22Rv1 (cell line): ENCODE measurements at regions not wholly inside any gene's neighbourhood (a gene's known extent, or its start where the extent isn't known, plus 50 kb on each side); places are given as distances from the start of the nearest gene placed in this dataset.

Experiments used
- H3K27ac ChIP-seq: fragments of 450-650 bp; 2 replicates; pipeline ENCODE4 v1.5.1; 2017
- ZFX ChIP-seq: fragments of 450-650 bp; IDR thresholded peaks from 2 replicates; pipeline ENCODE4 v1.6.1; 2017; ENCODE audit warnings: antibody characterized with exemption, borderline replicate concordance
- TF ChIP-seq, protein P1 (sequence below): fragments of 450-650 bp; IDR thresholded peaks from 2 replicates; pipeline ENCODE4 v1.5.1; 2017; ENCODE audit warnings: mild to moderate bottlenecking

DNA sequence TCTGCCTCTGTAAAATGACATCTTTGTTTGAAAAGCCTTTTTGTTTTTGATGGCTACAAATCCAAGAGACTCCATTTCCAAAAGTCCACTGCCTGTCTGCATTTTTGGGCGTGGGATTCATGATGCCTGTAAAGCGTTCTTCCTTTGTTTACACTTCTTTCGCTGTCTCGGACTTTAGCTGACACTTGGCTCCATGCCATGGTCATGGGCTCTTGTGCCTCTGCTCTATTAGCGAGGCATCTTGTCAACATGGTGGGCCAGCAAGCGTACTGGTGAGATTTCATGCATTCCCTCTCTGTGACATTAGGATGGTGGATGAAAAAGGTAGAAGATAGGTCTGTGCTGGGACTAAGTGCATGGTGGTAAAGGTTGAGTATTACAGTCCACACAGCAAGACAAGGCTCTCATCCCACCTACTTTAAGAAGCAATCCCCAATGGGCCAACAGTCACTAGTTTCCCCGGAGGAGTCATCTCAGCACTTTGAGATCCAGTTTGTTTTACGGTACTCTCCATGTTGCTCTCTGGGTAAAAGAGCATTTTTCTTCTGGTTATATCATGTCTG lies 298.2 kb upstream of the KLF3 start:
- H3K27ac ChIP-seq = no peak overlapping the region
- TF ChIP-seq, protein P1, sequence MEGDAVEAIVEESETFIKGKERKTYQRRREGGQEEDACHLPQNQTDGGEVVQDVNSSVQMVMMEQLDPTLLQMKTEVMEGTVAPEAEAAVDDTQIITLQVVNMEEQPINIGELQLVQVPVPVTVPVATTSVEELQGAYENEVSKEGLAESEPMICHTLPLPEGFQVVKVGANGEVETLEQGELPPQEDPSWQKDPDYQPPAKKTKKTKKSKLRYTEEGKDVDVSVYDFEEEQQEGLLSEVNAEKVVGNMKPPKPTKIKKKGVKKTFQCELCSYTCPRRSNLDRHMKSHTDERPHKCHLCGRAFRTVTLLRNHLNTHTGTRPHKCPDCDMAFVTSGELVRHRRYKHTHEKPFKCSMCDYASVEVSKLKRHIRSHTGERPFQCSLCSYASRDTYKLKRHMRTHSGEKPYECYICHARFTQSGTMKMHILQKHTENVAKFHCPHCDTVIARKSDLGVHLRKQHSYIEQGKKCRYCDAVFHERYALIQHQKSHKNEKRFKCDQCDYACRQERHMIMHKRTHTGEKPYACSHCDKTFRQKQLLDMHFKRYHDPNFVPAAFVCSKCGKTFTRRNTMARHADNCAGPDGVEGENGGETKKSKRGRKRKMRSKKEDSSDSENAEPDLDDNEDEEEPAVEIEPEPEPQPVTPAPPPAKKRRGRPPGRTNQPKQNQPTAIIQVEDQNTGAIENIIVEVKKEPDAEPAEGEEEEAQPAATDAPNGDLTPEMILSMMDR = no peak
- TF ChIP-seq ZFX = no peak

DNA sequence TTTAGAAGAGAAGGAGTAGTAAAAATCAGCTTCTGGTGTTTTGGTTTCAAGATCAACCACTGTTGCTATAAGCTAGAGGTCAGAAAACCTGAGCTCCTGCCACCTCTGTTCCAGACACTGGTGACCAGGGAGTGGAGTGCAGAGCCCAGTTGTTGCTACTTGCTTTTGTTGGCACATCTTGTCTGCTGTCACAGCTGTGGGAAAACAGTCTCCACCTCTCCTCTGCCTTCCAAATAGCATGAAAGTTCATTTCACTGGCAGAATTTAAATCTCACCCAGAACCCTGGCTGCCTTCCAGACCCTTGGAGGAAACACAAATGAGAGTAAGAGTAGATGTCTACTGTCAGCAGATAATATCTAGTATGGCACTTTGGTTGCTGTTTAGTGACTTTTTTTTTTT lies 297.5 kb upstream of the KLF3 start:
- no peak for TF ChIP-seq ZFX
- TF ChIP-seq, protein P1 = no peak
- H3K27ac ChIP-seq = no peak overlapping the region

DNA sequence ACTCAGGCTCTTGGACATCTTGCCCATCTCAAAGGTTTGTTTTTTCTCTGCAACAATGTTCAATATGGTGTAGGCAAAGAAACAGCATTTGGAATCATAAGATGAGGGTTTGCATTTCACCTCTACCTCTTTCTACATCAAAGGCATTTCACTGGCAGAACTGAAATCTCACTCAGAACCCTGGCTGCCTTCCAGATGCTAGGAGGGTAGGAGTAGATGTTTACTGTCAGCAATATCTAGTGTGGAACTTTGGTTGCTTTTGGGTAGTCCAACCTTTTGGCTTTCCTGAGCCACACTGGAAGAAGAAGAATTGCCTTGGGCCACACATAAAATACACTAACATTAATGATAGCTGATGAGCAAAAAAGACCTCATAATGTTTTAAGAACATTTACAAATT lies 297.0 kb upstream of the KLF3 start:
- no peak overlapping the region for H3K27ac ChIP-seq
- TF ChIP-seq, protein P1 = no peak
- no peak for TF ChIP-seq ZFX

DNA sequence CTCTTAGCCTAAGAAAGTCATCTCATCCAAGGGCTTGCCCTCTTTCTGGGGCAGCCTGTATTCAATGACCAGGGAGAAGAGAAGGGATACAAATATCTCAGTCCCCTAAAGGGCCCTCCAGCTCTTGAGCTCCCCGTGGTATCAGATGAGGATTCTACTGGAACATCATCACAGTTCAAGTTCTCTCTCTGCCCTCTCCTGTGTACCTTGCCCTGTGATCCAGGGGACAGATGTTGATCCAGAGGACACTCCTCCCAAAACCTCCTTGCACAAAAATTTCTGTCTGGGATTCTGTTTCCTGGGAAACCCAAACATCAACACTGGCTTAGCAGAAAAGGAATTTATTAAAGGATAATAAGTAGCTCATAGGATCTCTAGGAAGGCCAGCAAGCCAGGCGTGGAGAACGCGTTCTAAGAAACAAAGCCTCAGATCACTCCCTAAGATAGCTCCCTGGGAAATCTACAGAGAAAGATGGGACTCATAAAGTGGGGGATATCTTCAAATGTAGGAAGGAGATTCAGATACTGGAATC lies 296.3 kb upstream of the KLF3 start:
- H3K27ac ChIP-seq = no peak overlapping the region
- TF ChIP-seq ZFX = no peak
- TF ChIP-seq, protein P1 = no peak

DNA sequence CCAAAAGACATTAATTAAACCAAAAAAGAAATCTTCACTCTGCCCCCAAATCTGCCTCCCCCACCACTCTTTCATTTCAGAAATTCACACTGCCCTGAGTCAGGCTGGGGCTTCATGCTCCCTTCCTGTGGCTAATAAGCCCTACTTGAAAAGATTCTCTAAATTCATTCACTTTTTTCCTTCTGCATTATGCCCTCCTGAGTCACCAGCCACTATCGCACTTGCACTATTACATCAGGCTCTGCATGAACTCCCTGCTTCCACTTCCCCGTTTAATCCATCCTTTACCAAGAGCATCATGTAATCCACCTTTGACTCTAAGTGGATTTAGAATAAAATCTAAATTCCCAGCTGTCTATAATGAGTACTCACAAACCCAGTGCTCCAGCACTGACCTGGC lies 295.4 kb upstream of the KLF3 start:
- no peak for TF ChIP-seq ZFX
- TF ChIP-seq, protein P1 = no peak
- H3K27ac ChIP-seq = no peak overlapping the region

DNA sequence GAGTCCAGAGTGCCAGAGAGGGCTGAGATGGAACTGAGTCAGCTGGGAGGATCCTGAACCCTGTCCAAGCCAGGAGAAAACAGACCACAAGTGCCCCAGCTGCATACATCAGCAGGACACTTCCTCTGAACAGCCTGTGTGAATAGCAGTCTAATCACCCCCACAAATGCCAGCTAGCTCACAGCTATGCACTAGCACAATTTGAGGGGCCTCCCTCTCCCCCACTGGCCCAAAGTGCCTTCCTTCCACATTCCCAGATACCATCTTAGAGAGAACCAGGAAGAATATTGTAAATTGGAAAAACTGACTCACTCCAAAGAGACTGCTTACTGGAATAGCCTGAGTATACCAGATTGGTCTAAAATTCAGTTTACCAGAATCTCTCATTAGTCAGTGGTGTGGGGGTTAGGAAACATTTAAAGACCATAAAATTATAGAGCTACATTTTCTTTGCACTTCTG lies 292.6 kb upstream of the KLF3 start:
- no peak overlapping the region for H3K27ac ChIP-seq
- no peak for TF ChIP-seq ZFX
- TF ChIP-seq, protein P1 = no peak

DNA sequence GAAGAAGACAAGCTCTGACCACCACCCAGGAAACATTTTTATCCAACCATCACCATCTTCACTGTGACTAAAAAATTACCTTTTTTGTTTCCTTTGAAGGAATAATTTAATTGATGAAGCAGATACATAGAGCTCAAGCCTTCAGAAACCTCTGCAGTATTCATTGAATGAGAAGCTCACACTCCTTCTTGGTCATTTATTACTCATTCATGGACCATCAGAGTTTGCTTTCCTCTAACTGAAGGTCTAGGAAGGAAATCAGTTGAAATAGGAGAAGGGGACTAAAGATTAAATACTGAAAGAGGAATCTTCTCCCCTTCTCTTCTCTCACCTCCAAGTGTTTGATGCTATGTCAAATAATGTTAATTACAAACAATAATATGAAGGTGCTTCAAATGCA lies 290.6 kb upstream of the KLF3 start:
- H3K27ac ChIP-seq = no peak overlapping the region
- no peak for TF ChIP-seq ZFX
- TF ChIP-seq, protein P1 = no peak
